ENCODE measurements at regions not wholly inside any gene's neighbourhood (a gene's known extent, or its start where the extent isn't known, plus 50 kb on each side); places are given as distances from the start of the nearest gene placed in this dataset.

GRCh38 chr21:28256420-28256831 lies 736.3 kb downstream of the LTN1 start:
- H3K4me2 ChIP-seq, result no peak overlapping the region

GRCh38 chr21:28253961-28254360 lies 738.7 kb downstream of the LTN1 start:
- no peak for DNase-seq (ENCODE audit: low spot score)
- Histone ChIP-seq H3F3A (ENCODE audit: low read depth) (no peaks in the 10 kb centered on the region), H3K4me2 (no peak overlapping the region), H4K20me1 (ENCODE audit: low read depth) (no peaks in the 10 kb centered on the region), H3K4me3 (no peak overlapping the region), H3K79me2 (ENCODE audit: low read depth) (no peaks in the 10 kb centered on the region), H3K9me3 (ENCODE audit: low read depth) (no peaks in the 10 kb centered on the region), H3K27me3 (no peaks in the 10 kb centered on the region), H3K4me1 (no peaks in the 10 kb centered on the region), H3K27ac (no peak overlapping the region), H3K36me3 (no peaks in the 10 kb centered on the region), H3K9ac (no peak overlapping the region), H2AFZ (replicated peaks) (no peak overlapping the region)
- Mint-ChIP-seq H3K36me3 (no peaks in the 10 kb centered on the region), H3K4me1 (no peaks in the 10 kb centered on the region), H3K4me3 (no peak overlapping the region), H3K9me3 (no peaks in the 10 kb centered on the region), H3K27me3 (ENCODE audit: insufficient read depth, low read depth) (no peaks in the 10 kb centered on the region), H3K27ac (no peak overlapping the region)
- TF ChIP-seq EZH2 (IDR thresholded peaks at IDR 0.05) (no peak), CTCF (IDR thresholded peaks at IDR 0.05) (no peak), EZH2phosphoT487 (IDR thresholded peaks at IDR 0.05) (no peak)

More at GRCh38 chr21:28256420-28256831, 736.3 kb downstream of the LTN1 start:
- H3F3A ChIP-seq (ENCODE audit: low read depth), result no peaks in the 10 kb centered on the region
- peaks cover 2% of the 10 kb centered on the region for H3K4me1 Mint-ChIP-seq
- no peaks in the 10 kb centered on the region for H3K9me3 ChIP-seq (ENCODE audit: low read depth)
- H3K27ac Mint-ChIP-seq, result no peak overlapping the region
- no peaks in the 10 kb centered on the region for H3K9me3 Mint-ChIP-seq
- DNase-seq (ENCODE audit: low spot score), result no peak
- no peaks in the 10 kb centered on the region for H3K36me3 Mint-ChIP-seq
- H3K4me1 ChIP-seq, result no peaks in the 10 kb centered on the region
- H3K27ac ChIP-seq, result no peak overlapping the region
- no peak overlapping the region for H3K4me3 Mint-ChIP-seq
- H3K27me3 Mint-ChIP-seq (ENCODE audit: insufficient read depth, low read depth), result no peaks in the 10 kb centered on the region
- no peak overlapping the region for H3K4me3 ChIP-seq
- TF ChIP-seq EZH2 (IDR thresholded peaks at IDR 0.05) (no peak), EZH2phosphoT487 (IDR thresholded peaks at IDR 0.05) (no peak), CTCF (IDR thresholded peaks at IDR 0.05) (no peak)
- H3K9ac ChIP-seq, result no peak overlapping the region
- no peaks in the 10 kb centered on the region for H4K20me1 ChIP-seq (ENCODE audit: low read depth)
- H3K27me3 ChIP-seq, result no peaks in the 10 kb centered on the region
- no peaks in the 10 kb centered on the region for H3K36me3 ChIP-seq
- no peaks in the 10 kb centered on the region for H3K79me2 ChIP-seq (ENCODE audit: low read depth)
- no peak overlapping the region for H2AFZ ChIP-seq (replicated peaks)

- no peaks in the 10 kb centered on the region for H3K27me3 Mint-ChIP-seq (ENCODE audit: insufficient read depth, low read depth)
- no peaks in the 10 kb centered on the region for H3K36me3 ChIP-seq
- no peak overlapping the region for H3K27ac ChIP-seq
- no peak overlapping the region for H3K9ac ChIP-seq
- no peaks in the 10 kb centered on the region for H3K27me3 ChIP-seq
- TF ChIP-seq EZH2phosphoT487 (IDR thresholded peaks at IDR 0.05) (no peak), CTCF (IDR thresholded peaks at IDR 0.05) (no peak), EZH2 (IDR thresholded peaks at IDR 0.05) (no peak)
- no peaks in the 10 kb centered on the region for H3K4me1 Mint-ChIP-seq
- H3K27ac Mint-ChIP-seq, result no peak overlapping the region
- H3K4me3 Mint-ChIP-seq, result no peak overlapping the region
- no peaks in the 10 kb centered on the region for H4K20me1 ChIP-seq (ENCODE audit: low read depth)
- DNase-seq (ENCODE audit: low spot score), result no peak
- H3F3A ChIP-seq (ENCODE audit: low read depth), result no peaks in the 10 kb centered on the region
- H3K9me3 ChIP-seq (ENCODE audit: low read depth), result no peaks in the 10 kb centered on the region
- H2AFZ ChIP-seq (replicated peaks), result no peak overlapping the region
- no peak overlapping the region for H3K4me2 ChIP-seq
- no peaks in the 10 kb centered on the region for H3K9me3 Mint-ChIP-seq
- no peaks in the 10 kb centered on the region for H3K36me3 Mint-ChIP-seq
- no peak overlapping the region for H3K4me3 ChIP-seq
- H3K79me2 ChIP-seq (ENCODE audit: low read depth), result no peaks in the 10 kb centered on the region
- no peaks in the 10 kb centered on the region for H3K4me1 ChIP-seq
Measured at GRCh38 chr21:28253338-28253737, 739.3 kb downstream of the LTN1 start.
